ENCODE measurements at regions not wholly inside any gene's neighbourhood (a gene's known extent, or its start where the extent isn't known, plus 50 kb on each side); places are given as distances from the start of the nearest gene placed in this dataset.

DNA sequence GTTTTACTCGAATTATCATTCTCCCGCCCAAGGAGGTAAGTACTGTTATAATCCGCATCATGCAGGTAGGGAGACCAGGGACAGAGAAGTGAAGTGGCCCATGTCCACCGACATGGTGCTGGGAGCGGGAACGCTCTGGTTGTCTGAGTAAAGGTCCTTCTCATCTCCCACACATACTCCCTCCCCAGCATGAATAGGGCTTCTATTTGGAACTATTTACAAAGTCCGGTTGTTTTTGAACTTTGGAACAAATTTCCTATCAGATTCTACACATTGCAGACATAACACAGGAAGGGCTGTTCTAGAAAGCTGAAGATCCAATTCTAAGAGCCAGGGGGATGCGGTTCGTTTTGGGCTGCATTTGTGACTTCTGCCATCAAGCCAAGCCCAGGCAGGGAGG is 94.8 kb upstream of the TLE3 start:
- no peak overlapping the region for H3K4me3 ChIP-seq (ENCODE audit: low read length in 2 of 2)
- intact Hi-C loops (cut with DNase I) = no loop called here
- H3K27me3 ChIP-seq (ENCODE audit: control insufficient read depth in 1 of 2, insufficient read depth in 2 of 2, low read length in 1 of 2) = no peaks in the 10 kb centered on the region
- ATAC-seq (ENCODE audit: low FRiP score) (no peak), DNase-seq (no peak)
- 94% methylated on average over 9 of the region's 9 CpGs for WGBS, 2 donors
- H3K9me3 ChIP-seq (ENCODE audit: control insufficient read depth, low read length) = no peaks in the 10 kb centered on the region
- no peaks in the 10 kb centered on the region for H3K36me3 ChIP-seq (ENCODE audit: control insufficient read depth in 1 of 2, insufficient read depth in 2 of 2, low read length in 1 of 2)
- H3K4me1 ChIP-seq (ENCODE audit: control insufficient read depth in 1 of 2, insufficient read depth in 2 of 2, low read length in 2 of 2) = no peaks in the 10 kb centered on the region
- no peak overlapping the region for H3K27ac ChIP-seq (ENCODE audit: low read depth in 1 of 2, low read length in 2 of 2)

DNA sequence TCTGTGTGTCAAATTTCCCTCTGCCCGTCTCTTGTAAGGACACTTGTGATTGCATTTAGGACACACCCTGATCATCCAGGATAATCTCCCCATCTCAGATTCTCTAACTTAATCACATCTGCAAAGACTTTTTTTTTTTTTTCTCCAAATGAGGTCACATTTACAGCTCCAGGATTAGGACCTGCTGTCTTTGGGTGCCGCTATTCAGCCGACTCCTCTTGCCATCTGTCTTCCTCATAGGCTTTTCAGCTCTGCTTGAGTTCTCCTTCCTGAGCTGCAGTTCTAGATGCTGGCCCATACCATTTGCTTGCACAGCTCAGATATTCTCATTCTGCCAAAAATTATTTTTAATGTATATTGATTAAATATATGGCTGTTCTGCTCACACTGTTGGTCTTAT is 94.3 kb upstream of the TLE3 start:
- ATAC-seq (ENCODE audit: low FRiP score) (no peak), DNase-seq (no peak)
- Histone ChIP-seq H3K4me1 (ENCODE audit: control insufficient read depth in 1 of 2, insufficient read depth in 2 of 2, low read length in 2 of 2) (no peaks in the 10 kb centered on the region), H3K27ac (ENCODE audit: low read depth in 1 of 2, low read length in 2 of 2) (no peak overlapping the region), H3K9me3 (ENCODE audit: control insufficient read depth, low read length) (no peaks in the 10 kb centered on the region), H3K4me3 (ENCODE audit: low read length in 2 of 2) (no peak overlapping the region), H3K36me3 (ENCODE audit: control insufficient read depth in 1 of 2, insufficient read depth in 2 of 2, low read length in 1 of 2) (no peaks in the 10 kb centered on the region), H3K27me3 (ENCODE audit: control insufficient read depth in 1 of 2, insufficient read depth in 2 of 2, low read length in 1 of 2) (no peaks in the 10 kb centered on the region)
- WGBS, 2 donors = 97% methylated on average over 3 of the region's 3 CpGs
- intact Hi-C loops (cut with DNase I) = no loop called here

DNA sequence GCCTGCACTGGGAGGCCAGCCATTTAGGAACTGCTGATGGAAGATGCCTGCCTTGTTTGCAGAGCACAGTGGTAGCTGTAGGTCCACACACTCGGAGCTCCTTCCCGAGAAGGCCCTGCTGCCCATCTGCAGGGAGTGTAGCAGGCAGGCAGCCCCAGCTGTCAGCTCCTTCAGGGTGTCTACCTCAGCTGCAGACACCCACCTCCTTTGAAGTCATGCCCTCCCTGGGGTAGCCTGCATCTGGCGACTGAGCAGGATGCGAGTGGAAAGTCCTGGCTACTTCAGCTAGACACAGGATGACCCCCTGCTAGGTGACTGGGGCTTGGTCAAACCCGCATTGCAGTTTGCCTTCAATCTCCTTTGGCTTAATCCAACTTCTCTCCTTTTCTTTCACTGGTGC is 93.2 kb upstream of the TLE3 start:
- Histone ChIP-seq H3K36me3 (ENCODE audit: control insufficient read depth in 1 of 2, insufficient read depth in 2 of 2, low read length in 1 of 2) (no peaks in the 10 kb centered on the region), H3K4me1 (ENCODE audit: control insufficient read depth in 1 of 2, insufficient read depth in 2 of 2, low read length in 2 of 2) (no peaks in the 10 kb centered on the region), H3K27me3 (ENCODE audit: control insufficient read depth in 1 of 2, insufficient read depth in 2 of 2, low read length in 1 of 2) (no peaks in the 10 kb centered on the region), H3K4me3 (ENCODE audit: low read length in 2 of 2) (no peak overlapping the region), H3K27ac (ENCODE audit: low read depth in 1 of 2, low read length in 2 of 2) (no peak overlapping the region), H3K9me3 (ENCODE audit: control insufficient read depth, low read length) (no peaks in the 10 kb centered on the region)
- DNase-seq (peak in 1 of 2 donors; percentile 51), ATAC-seq (ENCODE audit: low FRiP score) (no peak)
- WGBS, 2 donors = 92 to 100% methylated on average over 5 of the region's 5 CpGs
- intact Hi-C loops (cut with DNase I) = no loop called here

DNA sequence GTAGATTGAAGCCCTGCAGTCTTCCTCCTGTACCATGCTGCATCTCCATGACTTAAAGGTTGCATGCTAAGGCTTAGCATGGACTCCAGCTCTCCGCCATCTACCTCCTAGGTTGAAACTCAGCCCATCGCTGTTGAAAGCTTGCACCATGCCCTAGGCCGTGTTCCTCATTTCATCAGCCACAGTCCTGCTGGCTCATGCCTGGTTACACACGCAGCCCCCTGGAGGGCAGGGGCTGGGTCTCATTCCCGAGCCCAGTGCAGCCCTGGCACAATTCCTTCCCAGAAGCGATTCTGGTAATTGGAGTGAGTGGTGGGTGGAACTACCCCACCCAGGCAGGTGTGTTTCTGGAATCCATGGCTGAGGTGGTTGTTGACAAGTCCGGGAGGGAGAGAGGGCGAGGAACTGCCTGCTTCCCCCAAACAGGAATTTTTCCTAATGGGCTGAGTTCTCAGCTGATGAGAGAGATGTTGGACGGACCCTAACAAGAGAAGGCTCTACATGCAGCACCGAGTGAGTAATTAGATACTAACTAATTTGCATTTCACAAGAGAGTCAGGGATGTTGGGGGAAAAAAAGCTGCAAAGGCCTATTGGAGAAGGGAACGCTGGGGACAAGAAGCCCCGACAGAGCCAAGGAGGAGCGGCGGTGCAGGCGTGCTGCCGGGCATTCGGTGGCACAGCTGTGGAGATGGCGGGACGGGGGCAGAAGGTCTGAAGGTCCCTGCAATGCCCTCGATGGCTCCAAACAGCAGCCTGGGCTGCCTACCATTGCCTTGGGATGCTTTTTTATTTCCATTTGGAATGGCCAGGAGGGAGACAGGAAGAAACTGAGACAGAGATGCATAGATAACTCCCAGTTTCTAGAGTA is 92.3 kb upstream of the TLE3 start:
- ATAC-seq (ENCODE audit: low FRiP score) = no peak
- WGBS, 2 donors = 95 to 97% methylated on average over 20 of the region's 20 CpGs
- no peak overlapping the region for H3K4me3 ChIP-seq (ENCODE audit: low read length in 2 of 2)
- DNase-seq = peak in 1 of 2 donors; percentile 52
- no peaks in the 10 kb centered on the region for H3K36me3 ChIP-seq (ENCODE audit: control insufficient read depth in 1 of 2, insufficient read depth in 2 of 2, low read length in 1 of 2)
- no peaks in the 10 kb centered on the region for H3K4me1 ChIP-seq (ENCODE audit: control insufficient read depth in 1 of 2, insufficient read depth in 2 of 2, low read length in 2 of 2)
- intact Hi-C loops (cut with DNase I) = no loop called here
- no peaks in the 10 kb centered on the region for H3K27me3 ChIP-seq (ENCODE audit: control insufficient read depth in 1 of 2, insufficient read depth in 2 of 2, low read length in 1 of 2)
- H3K9me3 ChIP-seq (ENCODE audit: control insufficient read depth, low read length) = no peaks in the 10 kb centered on the region
- H3K27ac ChIP-seq (ENCODE audit: low read depth in 1 of 2, low read length in 2 of 2) = no peak overlapping the region

DNA sequence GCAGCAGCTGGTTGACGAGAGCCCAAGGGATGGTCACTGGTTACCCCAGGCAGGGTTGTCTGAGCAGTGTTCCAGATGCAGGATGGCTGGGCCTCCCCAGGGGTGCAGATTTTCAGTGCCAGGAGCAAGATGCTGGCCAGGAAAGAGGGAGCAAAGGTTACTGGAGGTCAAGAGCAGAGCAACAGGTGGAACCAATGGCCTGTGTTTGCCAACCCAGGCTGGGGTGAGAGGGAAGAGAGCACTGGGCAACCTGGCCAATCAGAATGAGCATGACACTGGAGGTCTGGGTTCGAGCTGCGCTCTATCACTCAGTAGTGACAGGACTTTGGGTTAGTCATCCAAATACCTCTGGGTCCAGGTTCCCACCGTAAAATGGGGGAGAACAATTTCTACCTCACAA is 90.6 kb upstream of the TLE3 start:
- peak in 1 of 2 donors; percentile 45 for DNase-seq
- WGBS, 2 donors = 97 to 100% methylated on average over 4 of the region's 4 CpGs
- H3K27ac ChIP-seq (ENCODE audit: low read depth in 1 of 2, low read length in 2 of 2) = no peak overlapping the region
- H3K27me3 ChIP-seq (ENCODE audit: control insufficient read depth in 1 of 2, insufficient read depth in 2 of 2, low read length in 1 of 2) = no peaks in the 10 kb centered on the region
- ATAC-seq (ENCODE audit: low FRiP score) = no peak
- no peaks in the 10 kb centered on the region for H3K36me3 ChIP-seq (ENCODE audit: control insufficient read depth in 1 of 2, insufficient read depth in 2 of 2, low read length in 1 of 2)
- intact Hi-C loops (cut with DNase I) = no loop called here
- no peaks in the 10 kb centered on the region for H3K9me3 ChIP-seq (ENCODE audit: control insufficient read depth, low read length)
- no peaks in the 10 kb centered on the region for H3K4me1 ChIP-seq (ENCODE audit: control insufficient read depth in 1 of 2, insufficient read depth in 2 of 2, low read length in 2 of 2)
- no peak overlapping the region for H3K4me3 ChIP-seq (ENCODE audit: low read length in 2 of 2)

DNA sequence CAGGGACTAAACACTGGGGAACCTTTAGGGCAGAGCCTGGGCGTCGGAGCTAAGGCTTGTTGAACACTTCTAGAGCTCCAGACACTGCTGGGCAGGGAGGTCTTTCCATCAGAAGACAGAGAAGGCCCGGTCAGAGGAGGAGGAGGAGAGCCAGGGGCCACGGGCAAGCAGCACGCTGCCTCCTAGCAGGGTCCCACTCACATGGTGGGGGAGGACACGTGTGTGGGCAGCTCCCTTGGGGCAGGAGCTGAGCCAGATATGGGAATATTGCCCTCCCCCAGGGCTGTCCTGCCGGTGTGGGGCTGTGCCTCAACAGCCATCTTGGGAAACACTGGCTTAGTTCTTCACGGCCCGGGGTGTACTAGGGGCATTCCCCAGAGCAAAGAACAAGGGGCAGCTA is 89.6 kb upstream of the TLE3 start:
- Histone ChIP-seq H3K4me1 (ENCODE audit: control insufficient read depth in 1 of 2, insufficient read depth in 2 of 2, low read length in 2 of 2) (no peaks in the 10 kb centered on the region), H3K9me3 (ENCODE audit: control insufficient read depth, low read length) (no peaks in the 10 kb centered on the region), H3K27ac (ENCODE audit: low read depth in 1 of 2, low read length in 2 of 2) (no peak overlapping the region), H3K27me3 (ENCODE audit: control insufficient read depth in 1 of 2, insufficient read depth in 2 of 2, low read length in 1 of 2) (no peaks in the 10 kb centered on the region), H3K4me3 (ENCODE audit: low read length in 2 of 2) (no peak overlapping the region), H3K36me3 (ENCODE audit: control insufficient read depth in 1 of 2, insufficient read depth in 2 of 2, low read length in 1 of 2) (no peaks in the 10 kb centered on the region)
- DNase-seq = peak in 1 of 2 donors; percentile 57
- intact Hi-C loops (cut with DNase I) = no loop called here
- WGBS, 2 donors = 87 to 88% methylated on average over 9 of the region's 9 CpGs
- ATAC-seq (ENCODE audit: low FRiP score) = no peak

DNA sequence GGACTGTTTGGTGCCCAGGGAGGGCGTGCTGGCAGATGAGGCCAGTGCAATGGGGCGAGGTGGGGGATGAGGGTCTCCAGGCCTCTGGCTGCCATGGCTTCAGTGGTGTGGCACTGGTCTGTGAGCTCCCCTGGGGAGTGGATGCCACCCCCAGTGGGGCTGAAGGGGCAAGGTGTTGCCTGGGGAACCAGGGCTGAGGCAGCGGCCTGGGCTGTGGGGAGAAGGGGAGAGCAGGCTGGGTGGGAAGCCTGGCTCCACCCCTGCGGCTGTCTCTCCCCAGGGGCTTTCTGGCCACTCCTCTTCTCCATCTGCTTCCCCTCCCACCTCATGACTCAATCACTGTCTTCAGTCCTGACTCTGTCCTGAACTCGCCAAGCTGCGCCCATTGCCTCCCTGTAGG is 88.4 kb upstream of the TLE3 start:
- intact Hi-C loops (cut with DNase I) = no loop called here
- DNase-seq = peak in 1 of 2 donors; percentile 57
- no peaks in the 10 kb centered on the region for H3K9me3 ChIP-seq (ENCODE audit: control insufficient read depth, low read length)
- no peak overlapping the region for H3K4me3 ChIP-seq (ENCODE audit: low read length in 2 of 2)
- no peak for ATAC-seq (ENCODE audit: low FRiP score)
- no peaks in the 10 kb centered on the region for H3K27me3 ChIP-seq (ENCODE audit: control insufficient read depth in 1 of 2, insufficient read depth in 2 of 2, low read length in 1 of 2)
- WGBS, 2 donors = 98 to 99% methylated on average over 5 to 6 of the region's 6 CpGs
- no peaks in the 10 kb centered on the region for H3K36me3 ChIP-seq (ENCODE audit: control insufficient read depth in 1 of 2, insufficient read depth in 2 of 2, low read length in 1 of 2)
- no peaks in the 10 kb centered on the region for H3K4me1 ChIP-seq (ENCODE audit: control insufficient read depth in 1 of 2, insufficient read depth in 2 of 2, low read length in 2 of 2)
- no peak overlapping the region for H3K27ac ChIP-seq (ENCODE audit: low read depth in 1 of 2, low read length in 2 of 2)

DNA sequence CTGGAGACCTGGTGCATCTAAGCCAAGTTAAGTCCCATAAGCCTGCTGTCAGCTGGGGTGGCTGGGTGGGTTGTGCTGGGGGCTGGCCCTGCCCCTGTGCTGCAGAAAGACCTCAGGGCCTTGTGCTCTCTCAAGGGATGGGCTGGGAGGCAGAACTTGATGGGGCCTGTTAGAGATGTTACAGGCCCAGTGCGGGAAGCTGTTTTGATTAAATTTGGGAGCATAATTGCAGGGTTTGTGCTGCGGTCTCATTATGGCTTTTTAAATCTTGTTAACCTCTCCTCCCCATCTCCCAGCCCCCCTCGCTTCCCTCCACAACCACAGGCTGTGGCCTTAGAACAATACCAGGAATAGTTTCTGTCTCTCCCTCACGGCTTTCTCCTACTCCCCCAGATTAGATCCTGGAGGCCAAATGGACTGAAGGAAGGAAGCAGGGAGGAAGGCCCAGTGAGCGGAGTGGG is 87.6 kb upstream of the TLE3 start:
- Histone ChIP-seq H3K27ac (ENCODE audit: low read depth in 1 of 2, low read length in 2 of 2) (no peak overlapping the region), H3K4me1 (ENCODE audit: control insufficient read depth in 1 of 2, insufficient read depth in 2 of 2, low read length in 2 of 2) (no peaks in the 10 kb centered on the region), H3K36me3 (ENCODE audit: control insufficient read depth in 1 of 2, insufficient read depth in 2 of 2, low read length in 1 of 2) (no peaks in the 10 kb centered on the region), H3K27me3 (ENCODE audit: control insufficient read depth in 1 of 2, insufficient read depth in 2 of 2, low read length in 1 of 2) (no peaks in the 10 kb centered on the region), H3K4me3 (ENCODE audit: low read length in 2 of 2) (no peak overlapping the region), H3K9me3 (ENCODE audit: control insufficient read depth, low read length) (no peaks in the 10 kb centered on the region)
- 95 to 98% methylated on average over 5 of the region's 5 CpGs for WGBS, 2 donors
- intact Hi-C loops (cut with DNase I) = no loop called here
- ATAC-seq (ENCODE audit: low FRiP score) (no peak), DNase-seq (peak in 1 of 2 donors; percentile 56)

All from aorta (tissue), 5 donors.